HG02981 (cell line): ENCODE measurements at regions not wholly inside any gene's neighbourhood (a gene's known extent, or its start where the extent isn't known, plus 50 kb on each side); places are given as distances from the start of the nearest gene placed in this dataset.
"Not testable (repeated sequence)": the region's sequence is repeated elsewhere in the genome, so short reads cannot be mapped to it uniquely, and the experiment has no call there.

Experiments used
- ATAC-seq: cut with Tn5 transposase; IDR thresholded peaks from one replicate; pipeline ENCODE4 v1.9.1; 2021; ENCODE audit warnings: mild to moderate bottlenecking, moderate library complexity; ENCODE audit not compliant: unreplicated experiment

- no peak for ATAC-seq
Measured at GRCh38 chr1:191306916-191307315, 829.3 kb upstream of the BRINP3 start.

DNA sequence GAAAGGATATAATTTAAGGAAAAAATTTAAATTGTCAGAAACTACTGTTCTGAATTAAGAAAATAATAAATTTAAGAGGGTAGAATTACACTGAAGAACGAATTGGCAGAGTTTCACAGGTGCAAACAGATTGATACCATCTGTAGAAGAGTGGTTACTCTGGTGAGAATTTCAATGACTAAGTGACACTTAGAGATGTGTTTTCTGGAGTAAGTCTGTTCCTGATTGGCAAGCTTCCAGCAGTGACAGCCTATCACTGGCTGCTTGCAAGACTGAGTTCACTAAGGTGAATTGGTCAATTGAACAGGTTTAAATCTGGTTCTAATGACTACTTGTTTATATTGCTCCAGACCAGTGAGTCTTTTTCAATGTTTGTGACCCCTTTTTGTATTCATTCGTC, 838.2 kb upstream of the RGS18 start:
- ATAC-seq: no peak

DNA sequence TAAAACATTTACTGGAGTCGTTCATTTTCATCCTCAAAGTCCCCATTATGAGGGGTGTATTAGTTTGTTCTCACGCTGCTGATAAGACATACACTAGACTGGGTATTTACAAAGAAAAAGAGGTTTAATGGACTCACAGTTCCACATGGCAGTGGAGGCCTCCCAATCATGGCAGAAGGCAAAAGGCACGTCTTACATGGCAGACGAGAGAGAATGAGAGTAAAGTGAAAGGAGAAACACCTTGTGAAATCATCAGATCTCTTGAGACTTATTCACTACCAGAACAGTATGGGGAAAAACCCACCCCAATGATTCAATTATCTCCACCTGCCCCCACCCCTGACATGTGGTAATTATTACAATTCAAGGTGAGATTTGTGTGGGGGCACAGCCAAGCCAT, 830.4 kb upstream of the RGS18 start:
- ATAC-seq: no peak

DNA sequence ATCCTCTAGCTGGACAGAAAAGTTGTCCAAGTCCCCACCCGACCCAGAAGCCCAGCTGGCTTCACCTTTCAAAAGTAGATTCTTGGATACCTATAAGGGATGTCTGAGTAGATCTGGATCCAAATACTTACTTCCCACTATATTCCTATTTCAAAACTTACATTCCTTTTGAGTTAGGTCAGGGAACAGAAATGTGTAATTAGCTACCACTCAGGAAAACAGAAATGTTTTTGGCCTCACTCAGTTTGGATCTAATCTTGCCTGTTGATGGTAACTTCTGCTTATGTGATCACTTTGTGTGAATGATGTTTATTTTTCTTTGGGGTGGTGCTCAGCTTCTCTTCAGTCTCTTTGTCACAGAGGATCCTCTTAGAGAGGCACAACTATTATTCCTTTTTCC, 814.4 kb upstream of the RGS18 start:
- no peak for ATAC-seq

DNA sequence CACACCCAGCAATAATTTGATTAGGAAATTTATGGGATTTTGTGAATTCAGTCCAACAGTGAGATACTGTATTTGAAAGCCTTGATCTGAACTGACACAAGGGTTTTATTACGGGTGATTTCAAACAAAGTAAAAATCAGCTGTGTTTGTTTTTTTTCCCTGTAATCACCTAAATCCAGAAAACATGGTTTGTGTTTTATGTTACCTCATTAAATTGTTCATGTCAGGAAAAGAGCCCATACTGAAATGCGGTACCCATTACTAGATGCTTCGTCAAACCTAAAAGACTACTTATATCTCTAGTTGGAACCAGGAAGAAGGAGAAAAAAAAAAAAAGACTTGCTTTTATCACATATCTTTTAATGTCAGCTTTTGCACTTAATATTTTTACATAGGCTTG, 811.9 kb upstream of the RGS18 start:
- ATAC-seq: no peak

- no peak for ATAC-seq
Measured at GRCh38 chr1:191348328-191348727, 809.9 kb upstream of the RGS18 start.

GRCh38 chr1:191350938-191351337, 807.3 kb upstream of the RGS18 start:
- no peak for ATAC-seq

GRCh38 chr1:191358724-191359123, 799.5 kb upstream of the RGS18 start:
- no peak for ATAC-seq

GRCh38 chr1:191366686-191367085, 791.6 kb upstream of the RGS18 start:
- ATAC-seq: no peak

- ATAC-seq: no peak
Measured at GRCh38 chr1:191368891-191369654, 789.2 kb upstream of the RGS18 start.

DNA sequence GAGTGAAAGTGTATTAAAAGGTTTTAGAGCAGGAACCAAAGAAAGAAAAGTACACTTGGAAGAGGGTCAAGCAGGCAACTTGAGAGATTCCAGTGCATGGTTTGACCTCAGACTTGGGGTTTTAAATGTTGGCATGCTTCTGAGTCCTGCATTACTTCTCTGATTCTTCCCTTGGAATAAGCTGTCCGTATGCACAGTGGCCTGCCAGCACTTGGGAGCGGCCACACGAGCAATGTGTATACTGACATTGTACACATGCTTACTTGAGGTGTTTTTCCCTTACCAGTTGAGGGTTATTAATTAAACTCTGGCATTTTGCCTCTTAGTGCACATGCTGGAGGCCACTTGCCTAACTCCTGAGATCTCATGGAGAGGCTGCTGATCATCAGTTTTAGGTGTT, 786.6 kb upstream of the RGS18 start:
- ATAC-seq: no peak

DNA sequence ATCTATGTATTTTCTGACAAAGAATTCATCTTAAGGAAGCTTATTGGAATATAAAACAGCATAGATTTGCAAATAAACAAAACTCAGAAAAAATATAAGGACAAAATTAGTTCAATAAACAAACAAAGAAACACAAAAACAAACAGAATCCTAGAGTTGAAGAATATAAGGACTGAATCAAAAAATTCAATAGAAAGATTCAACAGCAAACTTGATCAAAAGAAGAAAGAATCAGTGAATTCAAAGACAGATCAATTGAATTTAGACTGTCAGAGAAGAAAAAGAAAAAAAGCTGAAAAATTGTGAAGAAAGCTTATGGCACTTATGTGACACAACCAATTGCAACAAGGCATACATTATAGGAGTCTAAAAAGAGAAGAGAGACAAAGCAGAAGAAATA, 770.0 kb upstream of the RGS18 start:
- no peak for ATAC-seq

- no peak for ATAC-seq
Measured at GRCh38 chr1:191396622-191397021, 761.6 kb upstream of the RGS18 start.

GRCh38 chr1:191398551-191398950, 759.7 kb upstream of the RGS18 start:
- no peak for ATAC-seq

- no peak for ATAC-seq
Measured at GRCh38 chr1:191405417-191405816, 752.8 kb upstream of the RGS18 start.

DNA sequence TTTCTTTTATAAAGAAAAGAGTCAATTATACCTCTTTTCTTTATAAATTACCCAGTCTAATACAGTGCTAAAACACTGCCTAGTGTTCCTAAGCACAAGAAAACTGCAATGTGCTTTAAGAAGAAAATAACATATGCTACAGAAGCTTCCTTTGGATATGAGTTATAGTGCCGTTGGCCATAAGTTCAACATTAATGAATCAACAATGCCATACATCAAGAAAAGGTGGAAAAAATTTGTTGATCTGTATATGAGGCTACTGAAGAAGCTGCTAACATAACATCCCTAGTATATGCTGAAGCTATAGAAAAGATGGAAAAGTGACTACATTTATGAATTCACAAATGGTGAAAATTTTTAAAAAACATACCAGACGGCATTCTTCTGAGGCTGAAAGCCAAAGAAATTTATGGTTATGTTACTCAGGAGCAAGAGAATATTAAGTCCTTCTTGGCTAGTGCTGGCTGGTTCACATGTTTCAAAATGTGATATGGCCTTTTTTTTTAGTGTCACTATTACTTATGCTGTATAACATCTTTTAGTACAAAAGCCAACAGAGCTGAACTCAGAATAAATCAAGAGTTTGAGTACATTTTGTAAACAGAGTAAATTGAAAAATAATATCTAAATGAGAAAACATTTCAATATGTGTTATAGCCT, 743.2 kb upstream of the RGS18 start:
- ATAC-seq: no peak

GRCh38 chr1:191419842-191420241, 738.4 kb upstream of the RGS18 start:
- no peak for ATAC-seq

GRCh38 chr1:191427593-191427992, 730.7 kb upstream of the RGS18 start:
- no peak for ATAC-seq

- no peak for ATAC-seq
Measured at GRCh38 chr1:191432817-191433216, 725.4 kb upstream of the RGS18 start.

DNA sequence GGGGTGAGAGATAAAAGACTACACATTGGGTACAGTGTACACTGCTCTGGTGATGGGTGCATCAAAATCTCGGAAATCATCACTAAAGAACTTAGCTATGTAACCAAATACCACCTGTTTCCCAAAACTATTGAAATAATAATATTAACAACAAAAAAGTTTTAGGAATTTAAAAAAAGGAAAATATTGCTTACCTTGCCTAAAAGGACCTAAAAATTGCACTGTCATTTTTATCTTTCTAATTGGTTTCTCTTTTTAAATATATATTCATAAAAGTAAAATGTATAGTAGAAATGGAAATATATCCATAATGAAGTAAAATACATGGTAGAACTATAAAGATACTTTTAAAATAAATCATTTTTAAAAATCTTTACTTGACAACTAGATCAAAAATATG, 719.3 kb upstream of the RGS18 start:
- ATAC-seq: no peak

DNA sequence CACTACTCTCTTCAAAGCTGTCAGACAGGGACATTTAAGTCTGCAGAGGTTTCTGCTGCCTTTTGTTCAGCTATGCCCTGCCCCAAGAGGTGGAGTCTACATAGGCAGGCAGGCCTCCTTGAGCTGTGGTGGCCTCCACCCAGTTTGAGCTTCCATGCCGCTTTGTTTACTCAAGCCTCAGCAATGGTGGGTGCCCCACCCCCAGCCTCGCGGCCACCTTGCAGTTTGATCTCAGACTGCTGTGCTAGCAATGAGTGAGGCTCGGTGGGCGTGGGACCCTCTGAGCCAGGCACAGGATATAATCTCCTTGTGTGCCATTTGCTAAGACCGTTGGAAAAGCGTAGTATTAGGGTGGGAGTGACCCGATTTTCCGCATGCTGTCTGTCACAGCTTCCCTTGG, 710.0 kb upstream of the RGS18 start:
- not testable (repeated sequence) for ATAC-seq

DNA sequence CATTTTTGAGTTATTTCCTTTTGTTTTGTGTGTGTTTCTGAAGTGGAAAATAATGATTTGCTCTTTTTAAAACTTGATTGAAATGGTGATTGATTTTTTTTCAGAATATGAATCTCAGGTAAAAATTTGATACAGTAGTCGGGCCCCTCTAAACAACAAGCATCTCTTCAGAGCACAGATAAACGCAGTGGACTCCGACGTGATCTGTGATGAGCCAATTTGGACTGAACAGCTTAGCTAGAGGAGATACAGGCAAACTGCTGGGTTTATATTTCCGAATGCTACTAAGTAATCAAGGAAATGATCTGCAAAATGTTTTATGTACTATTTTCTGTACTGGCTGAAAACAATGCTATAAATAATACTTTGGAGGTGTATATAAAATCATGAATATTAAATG, 705.7 kb upstream of the RGS18 start:
- no peak for ATAC-seq

DNA sequence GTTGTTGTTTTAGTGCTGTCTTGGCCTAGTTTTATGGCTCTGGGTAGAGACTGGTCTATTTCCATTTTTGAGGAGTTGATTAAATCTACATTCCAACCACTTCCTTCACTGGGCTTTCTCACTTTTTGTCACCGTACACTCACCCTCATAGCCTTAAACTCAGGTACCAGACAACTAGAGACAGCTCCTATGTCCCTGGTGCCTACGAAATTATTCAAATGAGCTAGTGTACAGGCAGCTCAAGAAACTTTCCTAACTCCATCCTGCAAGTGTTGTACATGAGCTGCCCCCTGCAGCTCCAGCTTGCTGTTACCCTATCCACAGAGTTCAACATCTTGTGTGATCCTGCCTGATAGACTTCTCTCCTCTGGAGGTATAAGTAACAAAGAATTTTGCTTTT, 704.8 kb upstream of the RGS18 start:
- ATAC-seq: no peak
